ENCODE measurements at regions not wholly inside any gene's neighbourhood (a gene's known extent, or its start where the extent isn't known, plus 50 kb on each side); places are given as distances from the start of the nearest gene placed in this dataset.

- ChIA-PET CTCF (no interaction called here), POLR2A (no interaction called here)
- DNase-seq (ENCODE audit: low read depth), result no peak
- H3K27me3 ChIP-seq (ENCODE audit: control insufficient read depth, insufficient read depth, low read length), result peaks cover 8% of the 10 kb centered on the region
- no peak for TF ChIP-seq CTCF (IDR thresholded peaks at IDR 0.05; ENCODE audit: insufficient read depth, low read depth, low read length)
- no peaks in the 10 kb centered on the region for H3K36me3 ChIP-seq (ENCODE audit: control insufficient read depth, insufficient read depth, low read length)
- no peak overlapping the region for H3K4me3 ChIP-seq (ENCODE audit: low read depth, low read length)
Observed at GRCh38 chr20:37590938-37591490, 63.3 kb upstream of the BLCAP start.

- no peak for TF ChIP-seq CTCF (IDR thresholded peaks at IDR 0.05; ENCODE audit: insufficient read depth, low read depth, low read length)
- Histone ChIP-seq H3K4me3 (ENCODE audit: low read depth, low read length) (no peak overlapping the region), H3K36me3 (ENCODE audit: control insufficient read depth, insufficient read depth, low read length) (no peaks in the 10 kb centered on the region), H3K27me3 (ENCODE audit: control insufficient read depth, insufficient read depth, low read length) (peaks cover 4% of the 10 kb centered on the region)
- ChIA-PET POLR2A (no interaction called here), CTCF (interaction anchor here (1.8 kb wide), 1 partner anchor 22 kb away, joined by 5 read pairs; no protein-coding TSS in a partner anchor)
- DNase-seq (ENCODE audit: low read depth), result no peak
Observed at GRCh38 chr20:37586078-37586477, 58.4 kb upstream of the BLCAP start.

- H3K36me3 ChIP-seq (ENCODE audit: control insufficient read depth, insufficient read depth, low read length), result no peaks in the 10 kb centered on the region
- ChIA-PET POLR2A (no interaction called here), CTCF (interaction anchor here (0.5 to 1.4 kb wide), 2 partner anchors 10 to 772 kb away, joined by 3 to 5 read pairs; no protein-coding TSS in a partner anchor)
- peaks cover 4% of the 10 kb centered on the region; the same call in 1 of the 2 replicates for H3K27me3 ChIP-seq (ENCODE audit: control insufficient read depth, insufficient read depth, low read length)
- no peak overlapping the region for H3K4me3 ChIP-seq (ENCODE audit: low read depth, low read length)
- TF ChIP-seq CTCF (IDR thresholded peaks at IDR 0.05; ENCODE audit: insufficient read depth, low read depth, low read length), result no peak
- DNase-seq (ENCODE audit: low read depth), result no peak
Observed at GRCh38 chr20:37584238-37584807, 56.6 kb upstream of the BLCAP start.

- Histone ChIP-seq H3K27me3 (ENCODE audit: control insufficient read depth, insufficient read depth, low read length) (peaks cover 4% of the 10 kb centered on the region; the same call in 1 of the 2 replicates), H3K4me3 (ENCODE audit: low read depth, low read length) (no peak overlapping the region), H3K36me3 (ENCODE audit: control insufficient read depth, insufficient read depth, low read length) (no peaks in the 10 kb centered on the region)
- CTCF ChIA-PET, result interaction anchor here (0.7 to 2.7 kb wide), 3 partner anchors 17 to 26 kb away, joined by 3 to 12 read pairs (median 3); no protein-coding TSS in a partner anchor
- no peak for TF ChIP-seq CTCF (IDR thresholded peaks at IDR 0.05; ENCODE audit: insufficient read depth, low read depth, low read length)
- DNase-seq (ENCODE audit: low read depth), result no peak
- POLR2A ChIA-PET, result no interaction called here
Observed at GRCh38 chr20:37581246-37581645, 53.6 kb upstream of the BLCAP start.

GRCh38 chr20:37580069-37580468 is 52.4 kb upstream of the BLCAP start:
- no peak overlapping the region for H3K4me3 ChIP-seq (ENCODE audit: low read depth, low read length)
- POLR2A ChIA-PET, result no interaction called here
- H3K27me3 ChIP-seq (ENCODE audit: control insufficient read depth, insufficient read depth, low read length), result peaks cover 4% of the 10 kb centered on the region; the same call in 1 of the 2 replicates
- H3K36me3 ChIP-seq (ENCODE audit: control insufficient read depth, insufficient read depth, low read length), result no peaks in the 10 kb centered on the region
- CTCF ChIA-PET, result interaction anchor here (2.7 kb wide), 1 partner anchor 16 kb away, joined by 12 read pairs; no protein-coding TSS in a partner anchor
- no peak for TF ChIP-seq CTCF (IDR thresholded peaks at IDR 0.05; ENCODE audit: insufficient read depth, low read depth, low read length)
- DNase-seq (ENCODE audit: low read depth), result no peak
